ENCODE measurements at regions not wholly inside any gene's neighbourhood (a gene's known extent, or its start where the extent isn't known, plus 50 kb on each side); places are given as distances from the start of the nearest gene placed in this dataset.

- no peak overlapping the region for H3K4me2 ChIP-seq (ENCODE audit: low read length)
- H3K9me2 ChIP-seq (replicated peaks; ENCODE audit: low read length): no peaks in the 10 kb centered on the region
- no peaks in the 10 kb centered on the region for H3K36me3 ChIP-seq (ENCODE audit: low read depth, low read length)
- no peaks in the 10 kb centered on the region for H3K79me2 ChIP-seq (ENCODE audit: low read length)
- H3K9me3 ChIP-seq (ENCODE audit: low read length): no peaks in the 10 kb centered on the region
- H3F3A ChIP-seq (ENCODE audit: low read length, unreplicated experiment): no peaks in the 10 kb centered on the region
- H3K27me3 ChIP-seq (ENCODE audit: low read length): no peaks in the 10 kb centered on the region
- no peak overlapping the region for H3K27ac ChIP-seq (ENCODE audit: low read length)
- no peak for DNase-seq
- no peak overlapping the region for H2AFZ ChIP-seq (ENCODE audit: low read length)
- intact Hi-C loops (cut with micrococcal nuclease): no loop called here
- ATAC-seq: no peak
- BruUV-seq (replicated peaks): no TSS peak
- no peak for TF ChIP-seq EZH2phosphoT487 (IDR thresholded peaks at IDR 0.05; ENCODE audit: borderline replicate concordance, low read length)
- no peak for TF ChIP-seq EZH2 (IDR thresholded peaks at IDR 0.05; ENCODE audit: low read length, unreplicated experiment)
- no peak for TF ChIP-seq CTCF (conservative IDR thresholded peaks at IDR 0.05; ENCODE audit: low read depth, low read length)
- POLR2A ChIA-PET (ENCODE audit: unreplicated experiment): no interaction called here
- no peaks in the 10 kb centered on the region for H3K4me1 ChIP-seq (ENCODE audit: insufficient read depth, low read length)
- CTCF ChIA-PET: no interaction called here
- H3K4me3 ChIP-seq (ENCODE audit: low read length): no peak overlapping the region
- no peaks in the 10 kb centered on the region for H4K20me1 ChIP-seq (ENCODE audit: low read length)
- H3K9ac ChIP-seq (ENCODE audit: low read length): no peak overlapping the region
These were observed 109.3 kb upstream of the TNRC6C start for GRCh38 chr17:77849239-77849638.

DNA sequence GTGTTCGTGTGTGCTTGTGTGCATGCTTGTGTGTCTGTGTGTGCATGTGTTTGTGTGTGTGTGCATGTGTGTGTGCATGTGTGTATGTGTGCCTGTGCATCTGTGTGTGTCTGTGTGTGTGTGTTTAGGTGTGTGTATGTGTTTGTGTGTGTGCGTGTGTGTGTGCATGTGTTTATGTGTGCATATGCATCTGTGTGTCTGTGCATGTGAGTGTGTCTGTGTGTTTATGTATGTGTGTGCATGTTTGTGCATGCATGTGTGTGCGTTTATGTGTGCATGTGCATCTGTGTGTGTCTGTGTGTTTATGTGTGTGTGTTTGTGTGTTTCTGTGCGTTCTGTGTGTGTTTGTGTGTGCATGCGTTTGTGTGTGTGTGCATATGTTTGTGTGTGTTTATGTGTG, 106.6 kb upstream of the TNRC6C start:
- CTCF ChIA-PET: no interaction called here
- Histone ChIP-seq H3F3A (ENCODE audit: low read length, unreplicated experiment) (no peaks in the 10 kb centered on the region), H2AFZ (ENCODE audit: low read length) (no peak overlapping the region), H3K9me3 (ENCODE audit: low read length) (no peaks in the 10 kb centered on the region), H3K9me2 (replicated peaks; ENCODE audit: low read length) (no peaks in the 10 kb centered on the region), H3K9ac (ENCODE audit: low read length) (no peak overlapping the region), H3K4me3 (ENCODE audit: low read length) (no peak overlapping the region), H3K4me2 (ENCODE audit: low read length) (no peak overlapping the region), H3K27me3 (ENCODE audit: low read length) (peaks cover 17% of the 10 kb centered on the region), H3K4me1 (ENCODE audit: insufficient read depth, low read length) (no peaks in the 10 kb centered on the region), H4K20me1 (ENCODE audit: low read length) (no peaks in the 10 kb centered on the region), H3K36me3 (ENCODE audit: low read depth, low read length) (no peaks in the 10 kb centered on the region), H3K27ac (ENCODE audit: low read length) (no peak overlapping the region), H3K79me2 (ENCODE audit: low read length) (no peaks in the 10 kb centered on the region)
- no TSS peak for BruUV-seq (replicated peaks)
- TF ChIP-seq CTCF (conservative IDR thresholded peaks at IDR 0.05; ENCODE audit: low read depth, low read length) (no peak), EZH2 (IDR thresholded peaks at IDR 0.05; ENCODE audit: low read length, unreplicated experiment) (no peak), EZH2phosphoT487 (IDR thresholded peaks at IDR 0.05; ENCODE audit: borderline replicate concordance, low read length) (no peak)
- POLR2A ChIA-PET (ENCODE audit: unreplicated experiment): no interaction called here
- intact Hi-C loops (cut with micrococcal nuclease): no loop called here
- DNase-seq (no peak), ATAC-seq (no peak)

DNA sequence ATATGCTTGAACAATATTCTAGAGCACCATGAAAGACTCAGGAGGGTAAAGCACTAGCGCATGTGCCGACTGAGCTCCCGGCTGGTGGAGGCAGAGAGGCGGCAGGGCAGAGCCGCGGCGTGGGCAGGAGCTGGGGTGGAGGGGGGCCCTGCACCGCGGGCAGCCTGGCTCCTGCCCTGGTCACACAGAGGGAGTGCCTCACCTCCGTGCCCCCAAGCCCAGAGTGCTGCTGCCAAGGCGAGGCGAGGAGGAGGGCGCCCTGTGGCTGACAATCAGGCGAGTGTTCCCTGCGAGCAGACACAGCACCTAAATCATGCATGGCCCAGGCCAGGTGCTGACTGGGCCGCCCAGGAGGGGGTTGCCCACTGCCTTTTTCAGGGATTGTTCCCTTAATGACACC, 105.8 kb upstream of the TNRC6C start:
- no peaks in the 10 kb centered on the region for H3K79me2 ChIP-seq (ENCODE audit: low read length)
- TF ChIP-seq CTCF (conservative IDR thresholded peaks at IDR 0.05; ENCODE audit: low read depth, low read length): no peak
- no peak for TF ChIP-seq EZH2 (IDR thresholded peaks at IDR 0.05; ENCODE audit: low read length, unreplicated experiment)
- no peak for TF ChIP-seq EZH2phosphoT487 (IDR thresholded peaks at IDR 0.05; ENCODE audit: borderline replicate concordance, low read length)
- peaks cover 25% of the 10 kb centered on the region for H3K27me3 ChIP-seq (ENCODE audit: low read length)
- intact Hi-C loops (cut with micrococcal nuclease): no loop called here
- H2AFZ ChIP-seq (ENCODE audit: low read length): no peak overlapping the region
- BruUV-seq (replicated peaks): no TSS peak
- no peaks in the 10 kb centered on the region for H3F3A ChIP-seq (ENCODE audit: low read length, unreplicated experiment)
- no peak overlapping the region for H3K4me2 ChIP-seq (ENCODE audit: low read length)
- H3K9me2 ChIP-seq (replicated peaks; ENCODE audit: low read length): no peaks in the 10 kb centered on the region
- CTCF ChIA-PET: no interaction called here
- no peaks in the 10 kb centered on the region for H4K20me1 ChIP-seq (ENCODE audit: low read length)
- no peaks in the 10 kb centered on the region for H3K4me1 ChIP-seq (ENCODE audit: insufficient read depth, low read length)
- DNase-seq (no peak), ATAC-seq (no peak)
- no peak overlapping the region for H3K4me3 ChIP-seq (ENCODE audit: low read length)
- no peaks in the 10 kb centered on the region for H3K9me3 ChIP-seq (ENCODE audit: low read length)
- POLR2A ChIA-PET (ENCODE audit: unreplicated experiment): no interaction called here
- no peak overlapping the region for H3K27ac ChIP-seq (ENCODE audit: low read length)
- H3K9ac ChIP-seq (ENCODE audit: low read length): no peak overlapping the region
- no peaks in the 10 kb centered on the region for H3K36me3 ChIP-seq (ENCODE audit: low read depth, low read length)

Data from PC-3 (cell line).